ENCODE measurements at regions not wholly inside any gene's neighbourhood (a gene's known extent, or its start where the extent isn't known, plus 50 kb on each side); places are given as distances from the start of the nearest gene placed in this dataset.

DNA sequence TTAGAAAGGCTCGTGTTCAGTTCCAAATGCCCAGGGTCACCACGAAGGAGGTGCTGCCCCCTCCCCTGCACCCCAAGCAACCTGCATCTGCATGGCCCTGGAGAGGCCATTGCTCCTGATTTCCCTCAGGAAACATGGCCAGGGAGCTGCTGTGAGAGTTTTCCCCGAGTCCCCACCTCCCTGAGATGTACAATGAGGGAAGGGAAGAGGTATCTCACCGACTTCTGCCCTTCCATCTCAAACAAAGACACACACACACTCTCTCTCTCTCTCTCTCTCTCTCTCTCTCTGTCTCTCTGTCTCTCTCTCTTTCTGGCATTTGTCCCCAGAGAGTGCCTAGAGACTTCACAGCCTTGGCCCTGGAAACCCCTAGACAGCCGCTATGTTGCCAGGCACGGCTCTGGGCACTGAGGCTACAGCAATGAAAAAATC lies 120.4 kb downstream of the MRPL14 start:
- no peak overlapping the region for H3K4me3 Mint-ChIP-seq
- no peak overlapping the region for H3K27ac Mint-ChIP-seq
- H3K36me3 Mint-ChIP-seq, result no peaks in the 10 kb centered on the region
- ATAC-seq, result no peak
- DNase-seq (ENCODE audit: low spot score), result no peak
- H3K4me1 Mint-ChIP-seq (ENCODE audit: low read depth in 2 of 2), result peaks cover 1 to 2% of the 10 kb centered on the region in 2 donors
- H3K27me3 Mint-ChIP-seq, result peaks cover 29 to 41% of the 10 kb centered on the region in 2 donors
- no peaks in the 10 kb centered on the region for H3K9me3 Mint-ChIP-seq

DNA sequence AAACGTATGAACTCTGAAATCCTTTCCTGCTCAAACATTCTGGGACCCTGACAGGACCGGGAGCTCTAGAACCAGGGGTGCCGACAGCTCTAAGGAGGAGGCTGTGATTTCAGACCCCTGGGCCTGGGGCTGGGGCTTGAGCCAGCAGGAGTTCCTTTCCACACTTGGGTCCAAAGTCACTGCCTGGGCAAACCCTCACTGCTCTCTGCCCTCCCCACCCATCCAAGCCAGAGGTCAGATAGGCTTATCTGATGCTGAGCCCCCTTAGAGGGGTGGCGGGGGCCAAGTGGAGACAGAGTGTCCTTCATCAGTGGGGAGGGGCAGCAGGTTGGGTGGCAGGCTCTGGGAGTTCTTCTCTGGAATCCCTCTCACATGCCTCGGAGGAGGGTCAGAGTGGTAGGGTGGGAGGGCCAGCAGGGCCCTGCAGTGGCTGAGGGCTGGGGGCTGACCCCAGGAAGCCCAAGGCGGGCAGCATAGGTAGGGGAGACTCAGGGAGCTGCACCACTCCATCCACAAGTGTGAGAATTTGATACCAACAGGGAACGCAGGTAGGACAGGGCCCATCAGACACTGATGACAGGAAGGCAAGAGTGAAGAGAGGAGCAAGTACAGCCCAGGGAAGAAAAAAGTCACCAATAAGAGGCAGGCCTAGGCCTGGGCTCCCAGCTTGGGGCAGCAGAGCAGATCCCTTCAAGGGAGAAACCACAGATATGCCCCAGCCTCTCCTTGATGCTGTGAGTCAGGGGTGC lies 121.0 kb downstream of the MRPL14 start:
- no peaks in the 10 kb centered on the region for H3K4me1 Mint-ChIP-seq (ENCODE audit: low read depth in 2 of 2)
- no peak overlapping the region for H3K4me3 Mint-ChIP-seq
- ATAC-seq, result no peak
- H3K27me3 Mint-ChIP-seq, result peaks cover 31 to 44% of the 10 kb centered on the region in 2 donors
- H3K36me3 Mint-ChIP-seq, result no peaks in the 10 kb centered on the region
- no peaks in the 10 kb centered on the region for H3K9me3 Mint-ChIP-seq
- no peak for DNase-seq (ENCODE audit: low spot score)
- H3K27ac Mint-ChIP-seq, result no peak overlapping the region

DNA sequence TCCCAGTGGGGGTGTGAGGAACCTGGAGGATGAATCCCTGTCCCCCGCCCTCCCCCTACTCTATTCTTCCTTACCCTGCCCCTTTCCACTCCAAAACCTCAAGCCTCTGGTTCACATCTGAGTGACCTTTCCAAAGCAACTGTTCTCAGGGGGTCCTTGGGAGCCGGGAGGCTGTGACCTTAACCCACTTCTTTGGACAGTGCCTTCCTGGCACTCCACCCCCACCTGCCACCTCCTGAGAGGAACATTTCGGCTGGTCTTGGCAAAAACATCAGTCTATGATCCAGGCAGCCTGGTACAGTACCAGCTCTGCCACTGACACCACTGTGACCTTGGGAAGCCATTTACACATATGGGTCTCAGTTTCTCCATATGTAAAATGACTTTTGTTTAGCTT lies 121.7 kb downstream of the MRPL14 start:
- H3K9me3 Mint-ChIP-seq, result no peaks in the 10 kb centered on the region
- ATAC-seq (no peak), DNase-seq (ENCODE audit: low spot score) (no peak)
- no peak overlapping the region for H3K27ac Mint-ChIP-seq
- no peak overlapping the region for H3K4me3 Mint-ChIP-seq
- peaks cover 30 to 48% of the 10 kb centered on the region in 2 donors for H3K27me3 Mint-ChIP-seq
- no peaks in the 10 kb centered on the region for H3K36me3 Mint-ChIP-seq
- H3K4me1 Mint-ChIP-seq (ENCODE audit: low read depth in 2 of 2), result peaks cover 0 to 3% of the 10 kb centered on the region in 2 donors

DNA sequence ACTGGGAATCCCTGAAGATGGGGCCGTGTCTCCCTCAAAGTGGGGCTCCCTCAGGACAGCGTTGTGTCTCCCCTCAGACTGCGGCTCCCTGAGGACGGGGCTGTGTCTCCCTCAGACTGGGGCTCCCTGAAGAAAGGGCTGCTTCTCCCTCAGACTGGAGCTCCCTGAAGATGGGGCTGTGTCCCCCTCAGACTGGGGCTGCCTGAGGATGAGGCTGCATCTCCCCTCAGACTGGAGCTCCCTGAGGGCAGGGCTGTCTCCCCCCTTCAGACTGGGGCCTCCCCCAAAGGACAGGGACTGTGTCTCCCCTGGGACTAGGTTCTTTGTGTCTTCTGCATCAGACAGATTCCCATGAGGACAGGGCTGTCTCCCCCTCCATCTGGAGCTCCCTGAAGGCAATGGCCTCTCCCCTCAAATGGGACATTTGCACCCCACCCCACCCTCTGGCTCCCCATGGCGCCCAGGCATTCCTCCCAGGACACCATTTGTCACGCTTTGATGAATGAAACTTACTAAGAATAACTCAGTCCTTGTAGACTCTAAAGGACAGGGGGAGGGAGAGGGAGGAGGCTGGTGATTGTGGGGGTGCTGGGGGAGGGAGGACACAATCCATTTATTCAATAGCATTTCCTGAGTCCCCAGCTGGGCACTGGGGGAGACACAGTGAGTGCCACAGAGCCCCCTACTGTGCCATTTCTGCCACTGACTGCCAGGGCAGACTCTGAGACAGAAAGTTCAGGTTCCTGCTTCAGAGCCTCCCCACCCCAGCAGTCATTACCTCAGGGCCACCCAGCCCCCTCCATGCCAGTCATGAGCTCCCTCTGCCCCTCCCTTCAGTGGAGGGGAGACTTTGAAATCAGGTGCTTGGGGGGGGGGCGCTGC lies 122.4 kb downstream of the MRPL14 start:
- no peak overlapping the region for H3K27ac Mint-ChIP-seq
- peaks cover 0 to 7% of the 10 kb centered on the region in 2 donors for H3K4me1 Mint-ChIP-seq (ENCODE audit: low read depth in 2 of 2)
- H3K9me3 Mint-ChIP-seq, result no peaks in the 10 kb centered on the region
- H3K36me3 Mint-ChIP-seq, result no peaks in the 10 kb centered on the region
- no peak overlapping the region for H3K4me3 Mint-ChIP-seq
- H3K27me3 Mint-ChIP-seq, result peaks cover 32 to 53% of the 10 kb centered on the region in 2 donors
- DNase-seq (ENCODE audit: low spot score) (no peak), ATAC-seq (no peak)

DNA sequence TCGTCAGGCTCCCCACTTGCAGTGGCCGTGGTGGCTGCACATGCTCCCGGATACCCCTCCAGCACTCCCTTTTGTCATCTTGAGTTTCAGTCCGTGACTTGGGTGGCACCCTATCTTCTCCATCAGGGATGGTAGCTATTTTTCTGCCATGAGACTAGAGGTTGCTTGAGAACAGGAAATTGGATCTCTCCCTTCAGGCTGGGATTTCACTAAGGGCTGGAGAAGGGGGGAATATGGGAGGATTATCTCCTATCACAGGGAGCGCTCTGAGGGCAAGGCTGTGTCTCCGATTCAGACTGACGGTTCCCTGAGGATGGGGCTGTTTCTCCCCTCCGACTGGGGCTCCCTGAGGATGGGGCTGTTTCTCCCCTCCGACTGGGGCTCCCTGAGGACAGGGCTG lies 123.1 kb downstream of the MRPL14 start:
- Mint-ChIP-seq H3K4me1 (ENCODE audit: low read depth in 2 of 2) (peaks cover 0 to 7% of the 10 kb centered on the region in 2 donors), H3K4me3 (no peak overlapping the region)

DNA sequence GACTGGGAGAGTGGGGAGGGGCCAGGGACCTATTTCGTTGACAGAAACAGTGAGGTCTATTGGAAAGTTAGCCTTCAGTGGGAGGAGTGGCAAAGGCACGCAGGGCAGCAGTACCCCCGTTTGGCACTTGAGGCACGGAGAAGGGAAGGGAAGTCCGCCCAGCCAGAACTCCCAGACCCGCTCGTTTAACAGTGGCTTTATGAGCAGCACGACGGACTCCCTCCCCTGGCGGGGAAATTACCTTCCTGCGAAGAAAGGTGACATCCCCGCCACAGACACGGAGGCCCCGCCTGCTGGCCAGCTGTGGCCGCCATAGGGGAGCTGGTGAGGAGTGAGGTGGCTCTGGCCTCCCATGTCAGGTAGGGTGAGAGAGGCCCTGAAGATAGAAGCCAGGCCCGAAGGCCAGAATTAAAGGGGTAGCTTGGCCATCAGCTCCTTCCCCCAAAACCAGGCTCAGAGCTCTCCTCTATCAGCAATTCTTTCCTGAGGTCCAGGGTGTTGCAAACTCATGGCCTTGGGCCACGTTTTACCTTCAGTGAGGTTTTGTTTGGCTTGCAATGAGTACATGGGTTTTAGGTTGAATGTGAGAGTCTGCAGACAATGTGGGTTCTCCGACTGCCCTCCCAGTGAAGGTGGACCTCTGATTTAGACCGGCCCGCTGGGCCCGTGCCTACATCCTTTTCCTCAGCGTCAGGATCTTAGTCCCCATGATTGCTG lies 123.7 kb downstream of the MRPL14 start:
- no peak for ATAC-seq
- H3K27me3 Mint-ChIP-seq, result peaks cover 33 to 47% of the 10 kb centered on the region in 2 donors

More for the DNA sequence above, 123.1 kb downstream of the MRPL14 start:
- H3K27me3 Mint-ChIP-seq, result peaks cover 30 to 49% of the 10 kb centered on the region in 2 donors
- DNase-seq (ENCODE audit: low spot score) (no peak), ATAC-seq (no peak)
- no peaks in the 10 kb centered on the region for H3K9me3 Mint-ChIP-seq
- no peaks in the 10 kb centered on the region for H3K36me3 Mint-ChIP-seq
- no peak overlapping the region for H3K27ac Mint-ChIP-seq

DNA sequence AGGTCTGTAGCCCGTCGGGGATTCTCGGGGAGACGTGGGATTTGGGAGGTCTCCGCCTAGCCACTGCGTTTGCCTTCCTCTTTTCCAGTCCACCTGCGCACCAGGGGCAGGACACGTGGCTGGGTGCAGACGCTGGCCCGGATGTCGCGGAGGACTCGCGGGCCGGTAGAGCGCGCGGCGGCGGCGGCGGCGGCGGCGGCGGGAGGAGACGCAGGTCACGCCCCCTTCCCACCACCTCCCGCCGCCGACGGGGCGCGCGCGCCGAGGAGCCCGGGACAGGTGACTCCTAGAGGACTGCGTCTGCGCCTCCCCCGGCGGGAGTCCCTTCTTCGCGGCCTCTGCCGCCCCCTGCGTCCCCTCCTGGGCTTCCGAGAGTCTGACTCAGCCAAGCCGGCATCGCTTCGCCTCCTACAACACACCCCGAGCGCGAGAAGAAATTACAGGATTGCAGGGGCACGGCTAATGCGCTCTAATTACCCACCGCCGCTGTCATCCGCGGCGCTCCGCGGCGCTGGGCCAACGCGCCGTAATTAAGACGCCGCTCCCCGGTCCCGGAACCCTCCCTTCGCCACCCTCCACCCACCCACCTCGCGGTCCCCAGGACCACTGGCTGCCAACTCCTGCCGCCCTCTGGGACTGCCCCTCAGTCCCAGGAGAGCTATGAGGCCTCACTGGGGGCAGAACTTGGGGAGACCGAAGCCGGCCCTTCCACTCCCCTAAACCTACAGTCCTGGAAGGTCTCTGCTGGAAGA lies 124.5 kb downstream of the MRPL14 start:
- ATAC-seq (peak; percentile 70 to 78), DNase-seq (ENCODE audit: low spot score) (peak; percentile 65)
- no peaks in the 10 kb centered on the region for H3K9me3 Mint-ChIP-seq
- no peak overlapping the region for H3K27ac Mint-ChIP-seq
- peak overlapping the region; percentile 44 for H3K4me3 Mint-ChIP-seq
- H3K36me3 Mint-ChIP-seq, result no peaks in the 10 kb centered on the region
- peaks cover 0 to 9% of the 10 kb centered on the region in 2 donors for H3K4me1 Mint-ChIP-seq (ENCODE audit: low read depth in 2 of 2)
- peaks cover 33 to 45% of the 10 kb centered on the region in 2 donors for H3K27me3 Mint-ChIP-seq

More for the DNA sequence above, 123.7 kb downstream of the MRPL14 start:
- H3K9me3 Mint-ChIP-seq, result no peaks in the 10 kb centered on the region
- H3K27ac Mint-ChIP-seq, result no peak overlapping the region
- H3K36me3 Mint-ChIP-seq, result no peaks in the 10 kb centered on the region
- H3K4me3 Mint-ChIP-seq, result no peak overlapping the region
- no peak for DNase-seq (ENCODE audit: low spot score)
- peaks cover 0 to 9% of the 10 kb centered on the region in 2 donors for H3K4me1 Mint-ChIP-seq (ENCODE audit: low read depth in 2 of 2)

DNA sequence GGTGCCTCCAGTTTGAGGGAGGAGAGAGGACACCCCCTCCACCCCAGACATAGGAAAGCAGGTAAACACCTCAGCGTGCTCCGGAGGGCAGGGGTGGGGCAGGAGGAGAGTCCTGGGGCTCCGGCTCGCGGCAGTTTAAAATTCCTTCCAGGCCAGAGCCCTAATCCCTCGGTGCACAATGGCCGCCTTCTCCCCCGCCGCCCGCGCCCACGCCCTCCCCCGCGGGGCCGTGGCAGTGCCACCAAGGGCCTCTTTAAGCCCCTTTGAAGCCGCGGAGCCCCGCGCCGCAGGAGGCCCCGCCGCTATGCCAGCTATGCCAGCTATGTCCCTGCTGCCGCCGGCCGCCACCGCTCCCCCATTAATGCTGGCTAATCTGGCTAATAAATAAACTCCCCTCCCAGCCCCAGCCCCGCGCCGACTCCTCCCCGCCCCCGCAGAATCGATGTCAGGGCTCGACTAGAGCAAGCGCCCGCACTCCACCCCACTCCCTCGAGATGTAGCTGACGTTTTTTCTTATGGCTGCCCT lies 125.1 kb downstream of the MRPL14 start:
- Mint-ChIP-seq H3K36me3 (no peaks in the 10 kb centered on the region), H3K4me3 (peak overlapping the region; percentile 44), H3K9me3 (no peaks in the 10 kb centered on the region), H3K27me3 (peaks cover 30 to 38% of the 10 kb centered on the region in 2 donors), H3K4me1 (ENCODE audit: low read depth in 2 of 2) (peaks cover 0 to 9% of the 10 kb centered on the region in 2 donors), H3K27ac (no peak overlapping the region)
- DNase-seq (ENCODE audit: low spot score) (no peak), ATAC-seq (no peak)

DNA sequence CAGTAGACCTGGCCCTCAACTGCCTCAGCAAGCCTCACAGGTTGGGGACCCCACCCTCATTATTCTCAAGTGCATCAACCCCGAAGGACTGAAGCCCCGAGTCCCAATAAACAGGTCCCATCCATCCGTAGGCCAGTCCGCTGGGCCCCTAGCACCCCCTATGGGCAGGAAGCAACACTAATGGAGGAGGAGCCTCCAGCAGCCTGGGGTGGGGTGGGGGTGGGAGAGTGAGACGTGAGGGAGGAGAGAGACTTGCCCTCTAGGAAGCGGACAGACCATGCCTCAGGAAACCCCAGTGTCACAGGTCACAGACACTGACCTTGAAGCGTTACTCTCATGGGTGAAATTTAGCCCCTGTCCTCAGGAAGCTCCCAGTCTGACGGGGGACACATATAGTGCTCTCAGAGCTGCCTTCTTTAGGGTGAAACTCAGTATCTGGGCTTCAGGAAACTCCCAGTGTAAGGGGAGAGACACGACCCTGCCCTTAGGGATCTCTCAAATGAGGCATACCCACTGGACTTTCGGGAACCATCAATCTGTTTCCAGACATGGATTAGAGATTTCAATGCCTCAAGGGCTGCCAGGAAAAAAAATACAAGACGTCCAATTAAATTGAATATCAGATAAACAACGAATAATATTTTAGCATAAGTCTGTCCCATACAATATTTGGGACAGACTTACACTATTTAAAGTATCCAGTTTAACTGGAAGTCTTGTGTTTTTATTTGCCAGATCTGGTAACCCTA lies 125.8 kb downstream of the MRPL14 start:
- H3K36me3 Mint-ChIP-seq, result no peaks in the 10 kb centered on the region
- H3K27me3 Mint-ChIP-seq, result peaks cover 27 to 33% of the 10 kb centered on the region in 2 donors
- no peak for DNase-seq (ENCODE audit: low spot score)
- H3K4me3 Mint-ChIP-seq, result peak overlapping the region; percentile 53
- H3K27ac Mint-ChIP-seq, result no peak overlapping the region
- no peaks in the 10 kb centered on the region for H3K9me3 Mint-ChIP-seq
- no peak for ATAC-seq
- peaks cover 0 to 9% of the 10 kb centered on the region in 2 donors for H3K4me1 Mint-ChIP-seq (ENCODE audit: low read depth in 2 of 2)

DNA sequence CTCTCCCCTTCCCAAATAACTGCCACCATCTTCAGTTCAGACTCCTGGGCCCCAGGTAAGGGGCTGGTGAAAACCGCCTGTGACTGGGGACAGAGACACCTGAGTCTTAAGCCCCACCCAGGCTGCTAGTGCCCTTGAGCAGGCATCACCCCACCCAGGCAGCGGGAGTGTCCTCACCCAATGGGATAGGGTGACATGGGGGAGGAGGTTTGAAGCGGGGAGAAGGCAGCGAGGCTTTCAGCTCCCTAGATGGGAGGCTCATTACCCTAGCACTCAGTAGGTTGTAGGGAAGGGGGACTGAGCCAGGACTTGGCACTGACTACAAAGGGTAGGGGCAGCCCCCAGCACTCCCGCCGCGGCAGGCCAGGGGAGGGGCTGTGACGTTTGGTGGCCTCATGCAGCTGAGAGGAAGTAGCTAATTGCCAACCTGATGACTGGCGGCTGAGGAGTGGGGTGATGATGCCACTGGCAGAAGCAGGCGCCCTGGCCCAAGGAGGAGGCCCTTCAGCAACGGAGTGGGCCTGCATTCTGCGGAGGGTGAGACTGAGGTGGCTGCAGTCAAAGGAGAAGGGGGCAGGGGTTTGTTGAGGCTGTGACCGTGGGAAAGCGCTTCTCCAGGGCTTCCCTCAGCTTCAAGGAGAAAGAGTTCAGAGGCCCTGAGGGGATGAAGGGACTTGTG lies 126.9 kb downstream of the MRPL14 start:
- DNase-seq (ENCODE audit: low spot score) (no peak), ATAC-seq (peak; percentile 34 to 48)
- no peak overlapping the region for H3K27ac Mint-ChIP-seq
- H3K27me3 Mint-ChIP-seq, result peaks cover 18 to 27% of the 10 kb centered on the region in 2 donors
- H3K36me3 Mint-ChIP-seq, result no peaks in the 10 kb centered on the region
- H3K4me3 Mint-ChIP-seq, result no peak overlapping the region
- peaks cover 0 to 9% of the 10 kb centered on the region in 2 donors for H3K4me1 Mint-ChIP-seq (ENCODE audit: low read depth in 2 of 2)
- H3K9me3 Mint-ChIP-seq, result no peaks in the 10 kb centered on the region

DNA sequence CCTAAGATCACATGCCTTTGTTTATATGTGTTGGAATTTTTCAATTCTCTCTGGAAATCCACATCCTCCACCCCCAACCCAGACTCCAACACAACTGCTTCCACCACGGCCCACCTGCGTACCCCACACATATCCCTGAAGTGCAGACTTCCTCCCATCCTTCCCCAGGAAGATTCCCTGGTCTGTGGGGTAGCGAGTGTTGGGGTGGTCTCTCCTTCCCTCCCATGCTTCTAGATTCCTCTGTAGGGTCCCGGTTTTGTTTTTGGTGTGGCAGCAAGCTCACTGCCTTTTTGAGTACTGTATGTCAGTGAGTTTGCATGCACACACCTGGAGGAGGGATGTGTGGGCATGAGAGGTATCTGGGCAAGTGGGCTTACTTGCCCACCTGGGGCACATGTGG lies 127.6 kb downstream of the MRPL14 start:
- no peaks in the 10 kb centered on the region for H3K9me3 Mint-ChIP-seq
- DNase-seq (ENCODE audit: low spot score) (no peak), ATAC-seq (no peak)
- peak overlapping the region in 1 of 2 donors; percentile 36 for H3K27ac Mint-ChIP-seq
- H3K4me1 Mint-ChIP-seq (ENCODE audit: low read depth in 2 of 2), result peaks cover 0 to 9% of the 10 kb centered on the region in 2 donors
- no peaks in the 10 kb centered on the region for H3K36me3 Mint-ChIP-seq
- H3K4me3 Mint-ChIP-seq, result no peak overlapping the region
- H3K27me3 Mint-ChIP-seq, result peaks cover 18 to 27% of the 10 kb centered on the region in 2 donors
